ENCODE measurements at regions not wholly inside any gene's neighbourhood (a gene's known extent, or its start where the extent isn't known, plus 50 kb on each side); places are given as distances from the start of the nearest gene placed in this dataset.

GRCh38 chr7:156347132-156347531 is 293.4 kb upstream of the RNF32 start:
- CTCF ChIA-PET = no interaction called here
- Mint-ChIP-seq H3K27me3 (ENCODE audit: unreplicated experiment) (no peaks in the 10 kb centered on the region), H3K27ac (ENCODE audit: unreplicated experiment) (no peak overlapping the region), H3K9me3 (ENCODE audit: low read depth, unreplicated experiment) (no peaks in the 10 kb centered on the region), H3K4me1 (ENCODE audit: low read depth, unreplicated experiment) (no peaks in the 10 kb centered on the region), H3K4me3 (ENCODE audit: low read depth, unreplicated experiment) (no peak overlapping the region), H3K36me3 (ENCODE audit: insufficient read depth, unreplicated experiment) (no peaks in the 10 kb centered on the region)
- BruUV-seq (replicated peaks) = no TSS peak
- TF ChIP-seq CTCF (IDR thresholded peaks at IDR 0.05; ENCODE audit: unreplicated experiment) = no peak
- DNase-seq = no peak
- intact Hi-C loops (cut with micrococcal nuclease; ENCODE audit: unreplicated experiment) = no loop called here

GRCh38 chr7:156344595-156344994 is 296.0 kb upstream of the RNF32 start:
- no peak for TF ChIP-seq CTCF (IDR thresholded peaks at IDR 0.05; ENCODE audit: unreplicated experiment)
- Mint-ChIP-seq H3K27me3 (ENCODE audit: unreplicated experiment) (peaks cover 4% of the 10 kb centered on the region), H3K9me3 (ENCODE audit: low read depth, unreplicated experiment) (no peaks in the 10 kb centered on the region), H3K4me1 (ENCODE audit: low read depth, unreplicated experiment) (no peaks in the 10 kb centered on the region), H3K27ac (ENCODE audit: unreplicated experiment) (no peak overlapping the region), H3K4me3 (ENCODE audit: low read depth, unreplicated experiment) (no peak overlapping the region), H3K36me3 (ENCODE audit: insufficient read depth, unreplicated experiment) (no peaks in the 10 kb centered on the region)
- intact Hi-C loops (cut with micrococcal nuclease; ENCODE audit: unreplicated experiment) = no loop called here
- BruUV-seq (replicated peaks) = no TSS peak
- no peak for DNase-seq
- CTCF ChIA-PET = no interaction called here

- no TSS peak for BruUV-seq (replicated peaks)
- intact Hi-C loops (cut with micrococcal nuclease; ENCODE audit: unreplicated experiment) = no loop called here
- CTCF ChIA-PET = interaction anchor here (1.2 kb wide), 1 partner anchor 15 kb away, joined by 3 read pairs; no protein-coding TSS in a partner anchor
- no peaks in the 10 kb centered on the region for H3K9me3 Mint-ChIP-seq (ENCODE audit: low read depth, unreplicated experiment)
- no peak for DNase-seq
- no peak overlapping the region for H3K4me3 Mint-ChIP-seq (ENCODE audit: low read depth, unreplicated experiment)
- no peaks in the 10 kb centered on the region for H3K36me3 Mint-ChIP-seq (ENCODE audit: insufficient read depth, unreplicated experiment)
- H3K4me1 Mint-ChIP-seq (ENCODE audit: low read depth, unreplicated experiment) = no peaks in the 10 kb centered on the region
- H3K27me3 Mint-ChIP-seq (ENCODE audit: unreplicated experiment) = peaks cover 36% of the 10 kb centered on the region
- no peak overlapping the region for H3K27ac Mint-ChIP-seq (ENCODE audit: unreplicated experiment)
- TF ChIP-seq CTCF (IDR thresholded peaks at IDR 0.05; ENCODE audit: unreplicated experiment) = no peak
These were observed 305.9 kb upstream of the RNF32 start for GRCh38 chr7:156334636-156335035.

- CTCF ChIA-PET = no interaction called here
- no peak for TF ChIP-seq CTCF (IDR thresholded peaks at IDR 0.05; ENCODE audit: unreplicated experiment)
- H3K27ac Mint-ChIP-seq (ENCODE audit: unreplicated experiment) = no peak overlapping the region
- H3K9me3 Mint-ChIP-seq (ENCODE audit: low read depth, unreplicated experiment) = no peaks in the 10 kb centered on the region
- no peak overlapping the region for H3K4me3 Mint-ChIP-seq (ENCODE audit: low read depth, unreplicated experiment)
- DNase-seq = no peak
- H3K4me1 Mint-ChIP-seq (ENCODE audit: low read depth, unreplicated experiment) = no peaks in the 10 kb centered on the region
- intact Hi-C loops (cut with micrococcal nuclease; ENCODE audit: unreplicated experiment) = no loop called here
- peaks cover 61% of the 10 kb centered on the region for H3K27me3 Mint-ChIP-seq (ENCODE audit: unreplicated experiment)
- BruUV-seq (replicated peaks) = no TSS peak
- no peaks in the 10 kb centered on the region for H3K36me3 Mint-ChIP-seq (ENCODE audit: insufficient read depth, unreplicated experiment)
These were observed 312.7 kb upstream of the RNF32 start for GRCh38 chr7:156327916-156328315.

- intact Hi-C loops (cut with micrococcal nuclease; ENCODE audit: unreplicated experiment) = no loop called here
These were observed 313.1 kb upstream of the RNF32 start for GRCh38 chr7:156327474-156327873.

More at GRCh38 chr7:156327474-156327873, 313.1 kb upstream of the RNF32 start:
- Mint-ChIP-seq H3K27ac (ENCODE audit: unreplicated experiment) (no peak overlapping the region), H3K4me1 (ENCODE audit: low read depth, unreplicated experiment) (no peaks in the 10 kb centered on the region), H3K27me3 (ENCODE audit: unreplicated experiment) (peaks cover 64% of the 10 kb centered on the region), H3K4me3 (ENCODE audit: low read depth, unreplicated experiment) (no peak overlapping the region), H3K9me3 (ENCODE audit: low read depth, unreplicated experiment) (no peaks in the 10 kb centered on the region), H3K36me3 (ENCODE audit: insufficient read depth, unreplicated experiment) (no peaks in the 10 kb centered on the region)
- CTCF ChIA-PET = no interaction called here
- TF ChIP-seq CTCF (IDR thresholded peaks at IDR 0.05; ENCODE audit: unreplicated experiment) = no peak
- no peak for DNase-seq
- BruUV-seq (replicated peaks) = no TSS peak
